Stomach (tissue), 4 donors: ENCODE measurements at regions not wholly inside any gene's neighbourhood (a gene's known extent, or its start where the extent isn't known, plus 50 kb on each side); places are given as distances from the start of the nearest gene placed in this dataset.

ENCODE experiments used
- EP300 ChIP-seq: sonication (generic); formaldehyde crosslinking; IDR thresholded peaks from one replicate; pipeline ENCODE4 v1.6.1; 2017; ENCODE audit warnings: antibody characterized with exemption
- POLR2A ChIP-seq, 4 donors: fragments of 450-650 bp; IDR thresholded peaks; one replicate each; pipeline ENCODE4 v1.6.1; 2016; ENCODE audit warnings: antibody characterized with exemption in 4 of 4, control low read depth in 2 of 4, mild to moderate bottlenecking in 1 of 4, moderate library complexity in 1 of 4
- TF ChIP-seq, protein P1 (sequence below), 7 experiments: fragments of 450-650 bp in 4 of 7; fragments of 200-600 bp in 3 of 7; sonication (generic) in 3 of 7; IDR thresholded peaks; one replicate each; pipeline ENCODE4 v1.5.1; 2016 to 2019; ENCODE audit warnings: antibody characterized with exemption in 7 of 7, control low read depth in 2 of 7, mild to moderate bottlenecking in 1 of 7

DNA sequence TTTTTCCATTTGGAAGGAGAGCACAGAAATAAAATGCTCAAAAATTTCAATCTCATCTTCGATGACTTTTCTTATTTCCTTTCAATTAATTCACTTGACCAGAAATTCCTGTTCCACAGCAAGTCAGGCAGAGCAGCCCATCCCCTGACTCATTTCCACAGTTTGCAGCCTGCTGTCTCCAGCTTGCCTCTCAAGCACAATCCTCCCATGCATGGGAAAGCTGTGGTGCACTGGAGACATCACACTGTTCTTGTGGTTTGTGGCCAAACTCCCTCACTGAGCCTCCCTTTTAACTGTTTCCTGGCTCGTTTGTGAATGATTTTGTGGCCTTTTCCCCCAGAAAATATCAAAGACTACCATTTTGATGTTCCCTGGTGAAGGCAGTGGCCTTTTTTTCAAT lies 114.0 kb upstream of the ENPEP start:
- TF ChIP-seq, protein P1, sequence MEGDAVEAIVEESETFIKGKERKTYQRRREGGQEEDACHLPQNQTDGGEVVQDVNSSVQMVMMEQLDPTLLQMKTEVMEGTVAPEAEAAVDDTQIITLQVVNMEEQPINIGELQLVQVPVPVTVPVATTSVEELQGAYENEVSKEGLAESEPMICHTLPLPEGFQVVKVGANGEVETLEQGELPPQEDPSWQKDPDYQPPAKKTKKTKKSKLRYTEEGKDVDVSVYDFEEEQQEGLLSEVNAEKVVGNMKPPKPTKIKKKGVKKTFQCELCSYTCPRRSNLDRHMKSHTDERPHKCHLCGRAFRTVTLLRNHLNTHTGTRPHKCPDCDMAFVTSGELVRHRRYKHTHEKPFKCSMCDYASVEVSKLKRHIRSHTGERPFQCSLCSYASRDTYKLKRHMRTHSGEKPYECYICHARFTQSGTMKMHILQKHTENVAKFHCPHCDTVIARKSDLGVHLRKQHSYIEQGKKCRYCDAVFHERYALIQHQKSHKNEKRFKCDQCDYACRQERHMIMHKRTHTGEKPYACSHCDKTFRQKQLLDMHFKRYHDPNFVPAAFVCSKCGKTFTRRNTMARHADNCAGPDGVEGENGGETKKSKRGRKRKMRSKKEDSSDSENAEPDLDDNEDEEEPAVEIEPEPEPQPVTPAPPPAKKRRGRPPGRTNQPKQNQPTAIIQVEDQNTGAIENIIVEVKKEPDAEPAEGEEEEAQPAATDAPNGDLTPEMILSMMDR (IDR thresholded peaks at IDR 0.05): no peak
- no peak for TF ChIP-seq POLR2A (IDR thresholded peaks at IDR 0.05)
- no peak for TF ChIP-seq EP300
